NOMO-1 treated with dmso at 0.1 percent for 144 hours (cell line): ENCODE measurements at regions not wholly inside any gene's neighbourhood (a gene's known extent, or its start where the extent isn't known, plus 50 kb on each side); places are given as distances from the start of the nearest gene placed in this dataset.

ENCODE experiments used
- DNase-seq: peaks from one replicate; lab custom pipeline; 2025; ENCODE audit not compliant: unreplicated experiment; lab: John Stamatoyannopoulos, UW

DNA sequence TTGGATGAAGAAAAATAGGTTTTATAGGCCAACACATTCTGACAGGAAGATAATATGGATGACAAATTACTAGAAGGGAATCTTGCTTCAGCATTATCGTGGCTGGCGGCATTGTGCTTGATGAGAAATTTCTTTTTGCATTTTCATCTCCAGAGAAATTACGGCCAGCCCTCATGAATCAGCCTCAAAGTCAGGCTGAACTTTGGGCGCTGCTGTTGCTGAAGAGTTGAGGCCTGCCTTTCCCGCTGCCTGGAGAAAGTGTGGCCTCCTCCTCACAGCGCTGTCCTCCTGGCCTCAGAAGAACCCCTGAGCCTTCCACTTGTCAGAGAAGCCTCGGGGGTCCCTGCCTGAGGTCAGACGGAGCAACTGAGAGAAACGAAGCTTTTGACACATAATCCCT is 272.4 kb upstream of the KCNIP4 start:
- DNase-seq, result no peak

DNA sequence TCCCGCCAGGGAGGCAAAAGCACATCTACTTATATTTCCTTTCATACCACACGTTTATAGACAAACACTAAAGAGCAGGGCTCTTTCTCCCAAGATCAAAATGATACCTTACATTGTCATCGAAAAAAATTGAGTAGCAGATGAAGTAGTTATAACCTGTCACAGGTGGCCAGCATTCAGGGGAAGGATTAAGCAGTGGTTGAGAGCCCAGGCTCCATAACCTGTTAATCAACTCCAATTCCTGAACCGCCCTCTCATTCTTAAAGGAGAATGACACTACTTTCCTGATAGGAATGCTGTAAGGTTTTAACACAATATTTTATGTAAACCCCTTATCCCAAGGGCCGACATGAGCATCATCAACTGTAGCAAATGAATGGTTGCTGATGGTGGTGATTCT is 268.9 kb upstream of the KCNIP4 start:
- no peak for DNase-seq

GRCh38 chr4:22216278-22216677 is 267.7 kb upstream of the KCNIP4 start:
- DNase-seq, result no peak

DNA sequence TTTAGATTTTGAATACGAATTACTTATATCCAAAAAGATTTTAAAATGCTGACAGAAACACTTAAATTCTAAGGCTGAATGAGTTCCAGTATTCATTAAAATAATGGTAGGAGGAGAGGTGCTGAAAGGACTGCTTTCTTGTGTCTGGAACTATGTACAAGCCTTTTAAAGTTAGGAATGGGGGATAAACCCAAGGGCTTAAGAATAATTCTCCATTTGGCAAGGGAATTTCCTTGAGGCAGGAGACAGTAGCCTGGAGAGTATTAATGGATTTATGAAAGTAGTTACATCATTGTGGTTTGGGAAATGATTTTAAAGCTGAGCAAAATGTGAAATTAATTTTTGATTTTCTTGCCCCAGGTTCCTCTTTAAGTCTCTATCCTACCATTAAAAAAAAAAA is 266.5 kb upstream of the KCNIP4 start:
- no peak for DNase-seq

DNA sequence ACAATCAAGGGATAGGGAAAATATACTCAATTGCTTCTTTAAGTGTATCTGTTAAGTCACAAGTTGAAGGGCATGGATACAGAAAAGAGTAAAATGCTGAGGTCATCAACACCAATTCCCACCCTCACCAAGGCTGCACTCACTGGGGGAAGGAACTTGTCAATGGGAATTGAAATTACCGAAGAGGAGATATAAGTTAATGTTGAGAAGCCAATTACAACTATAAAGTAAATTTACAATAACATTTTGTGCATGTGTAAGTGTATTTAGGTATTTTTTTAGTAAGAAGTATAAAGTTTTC is 255.1 kb upstream of the KCNIP4 start:
- no peak for DNase-seq

GRCh38 chr4:22202975-22203710 is 254.6 kb upstream of the KCNIP4 start:
- DNase-seq, result no peak

DNA sequence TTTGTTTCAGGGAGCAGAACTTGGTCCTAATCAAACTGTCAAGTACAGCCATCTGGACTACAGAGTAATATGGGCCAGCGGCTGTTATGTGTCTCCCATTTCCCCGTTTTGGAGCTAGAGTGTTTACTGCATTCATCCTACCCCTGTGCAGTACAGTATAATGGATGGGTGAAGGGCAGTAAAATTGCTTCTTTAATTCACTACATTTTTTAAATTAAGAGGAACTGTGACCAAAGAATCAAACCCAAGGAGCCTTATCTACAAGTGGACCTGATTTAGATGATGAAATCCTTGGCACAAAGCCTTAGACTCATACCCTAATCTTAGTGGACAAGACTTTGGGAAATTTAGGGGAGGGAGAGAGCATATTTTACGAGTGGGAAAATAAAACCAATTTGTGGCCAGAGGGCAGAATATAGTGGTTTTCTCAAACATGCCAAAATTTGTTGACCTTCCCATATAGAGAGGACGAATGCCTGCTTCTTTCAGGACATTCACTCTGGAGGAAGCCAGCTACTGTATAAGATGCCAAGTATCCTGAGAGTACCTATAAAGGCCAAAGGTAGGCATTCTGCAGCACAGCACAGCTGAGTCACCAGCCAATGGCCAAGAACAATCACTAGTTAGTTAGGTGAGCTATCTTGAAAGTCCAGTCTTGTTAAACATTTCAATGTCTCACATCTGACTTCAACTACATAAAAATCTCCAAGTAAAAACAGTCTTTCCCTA is 253.8 kb upstream of the KCNIP4 start:
- DNase-seq, result no peak

GRCh38 chr4:22201256-22201655 is 252.7 kb upstream of the KCNIP4 start:
- no peak for DNase-seq

GRCh38 chr4:22196551-22196950 is 248.0 kb upstream of the KCNIP4 start:
- no peak for DNase-seq

DNA sequence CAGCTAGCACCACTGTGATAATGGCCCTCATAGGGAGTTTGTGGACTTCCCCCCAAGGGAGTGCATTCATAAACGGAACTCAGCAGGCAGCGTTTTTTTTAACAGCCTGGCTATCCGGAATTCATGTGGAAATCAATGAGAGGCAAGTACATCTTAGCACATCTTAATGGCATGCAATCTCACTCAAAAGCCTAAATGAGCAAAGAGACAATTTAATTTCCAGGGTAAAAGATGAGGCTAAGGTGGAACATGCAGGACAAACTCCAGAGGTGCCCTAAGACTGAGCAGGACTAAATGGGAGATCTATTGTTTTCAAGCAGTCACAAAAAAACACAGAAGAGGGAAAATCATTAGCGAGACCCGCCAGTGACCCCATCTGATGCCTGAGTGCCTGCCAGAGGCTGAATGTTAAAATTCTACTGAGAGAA is 243.5 kb upstream of the KCNIP4 start:
- DNase-seq, result no peak

- no peak for DNase-seq
These were observed 243.0 kb upstream of the KCNIP4 start for GRCh38 chr4:22191565-22191964.

DNA sequence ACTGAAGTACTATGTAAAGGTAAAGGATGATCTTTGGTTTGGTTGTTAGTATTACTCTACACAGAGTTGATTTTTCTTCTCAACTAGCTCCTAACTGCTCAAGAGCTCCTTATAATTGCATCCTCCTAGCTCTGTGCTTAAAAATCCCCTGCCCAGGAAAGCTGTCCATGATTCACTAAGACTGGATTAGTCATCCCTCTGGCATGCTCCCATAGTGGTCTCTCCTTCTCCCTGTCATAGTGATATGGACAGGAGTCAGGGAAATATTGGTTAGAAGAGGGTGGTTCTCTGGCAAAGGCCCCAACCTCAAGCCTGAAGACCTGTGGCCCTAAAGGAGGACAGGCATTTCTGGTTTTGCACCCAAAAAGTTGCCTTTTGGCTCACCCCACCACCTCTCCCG is 242.3 kb upstream of the KCNIP4 start:
- no peak for DNase-seq

- no peak for DNase-seq
These were observed 238.7 kb upstream of the KCNIP4 start for GRCh38 chr4:22187203-22187820.

GRCh38 chr4:22181736-22182135 is 233.2 kb upstream of the KCNIP4 start:
- DNase-seq, result no peak

GRCh38 chr4:22179124-22179874 is 230.7 kb upstream of the KCNIP4 start:
- no peak for DNase-seq

DNA sequence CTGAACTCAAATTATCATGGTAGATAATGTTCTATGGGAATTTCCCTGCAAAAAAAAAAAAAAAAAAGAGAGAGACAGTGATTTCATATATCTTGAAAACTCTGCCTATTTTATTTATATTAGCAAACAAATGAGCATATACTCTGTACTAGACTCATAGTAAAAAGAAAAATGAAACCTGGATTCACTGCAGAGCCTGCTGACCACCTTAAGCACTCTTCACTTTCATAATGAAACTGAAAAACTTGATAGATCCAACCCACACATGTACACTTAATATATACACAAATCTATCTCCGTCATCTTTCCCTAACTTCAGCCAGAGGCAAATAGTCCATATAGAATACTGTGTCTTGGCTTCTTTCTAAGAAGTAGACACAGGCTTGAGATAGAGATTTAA is 226.1 kb upstream of the KCNIP4 start:
- DNase-seq, result no peak

- no peak for DNase-seq
These were observed 221.8 kb upstream of the KCNIP4 start for GRCh38 chr4:22170353-22170752.

DNA sequence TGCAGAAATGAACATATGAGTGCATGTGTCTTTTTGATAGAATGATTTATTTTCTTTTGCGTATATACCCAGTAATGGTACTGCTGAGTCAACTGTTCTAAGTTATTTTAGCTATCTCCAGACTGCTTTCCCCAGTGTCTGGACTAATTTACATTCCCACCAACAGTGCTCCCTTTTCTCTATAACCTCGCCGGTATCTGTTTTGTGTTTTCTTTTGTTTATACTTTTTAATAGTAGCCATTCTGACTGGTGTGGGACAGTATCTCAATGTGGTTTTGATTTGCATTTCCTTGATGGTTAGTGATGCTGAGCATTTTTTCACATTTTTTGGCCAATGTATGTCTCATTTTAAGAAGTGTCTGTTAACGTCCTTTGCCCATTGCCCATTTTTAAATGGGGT is 218.6 kb upstream of the KCNIP4 start:
- no peak for DNase-seq

DNA sequence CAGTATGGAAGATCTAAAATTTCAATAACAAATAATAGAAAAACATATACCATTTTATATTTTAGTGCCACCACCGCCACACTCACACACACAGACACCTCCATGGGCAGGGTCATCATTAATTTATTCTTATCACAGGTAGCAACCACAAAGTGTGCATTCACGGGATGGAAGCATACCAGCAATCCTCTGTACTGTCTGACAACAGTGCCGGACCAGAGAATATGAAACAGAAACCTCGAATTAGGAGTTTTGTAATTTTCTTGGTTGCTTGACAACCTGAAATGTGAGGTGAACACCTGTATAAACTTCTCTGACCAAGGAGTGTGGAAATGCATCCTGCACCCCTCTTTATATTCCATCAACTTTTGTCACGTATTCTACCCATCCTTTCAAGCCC is 213.9 kb upstream of the KCNIP4 start:
- DNase-seq, result no peak

- no peak for DNase-seq
These were observed 182.2 kb upstream of the KCNIP4 start for GRCh38 chr4:22130741-22131140.

GRCh38 chr4:22129454-22130029 is 181.0 kb upstream of the KCNIP4 start:
- no peak for DNase-seq
